GM23248 (cell line): ENCODE measurements at regions not wholly inside any gene's neighbourhood (a gene's known extent, or its start where the extent isn't known, plus 50 kb on each side); places are given as distances from the start of the nearest gene placed in this dataset.
"Not testable (repeated sequence)": the region's sequence is repeated elsewhere in the genome, so short reads cannot be mapped to it uniquely, and the experiment has no call there.

Source experiments
- EZH2 ChIP-seq: fragments of 200-600 bp; sonication (generic); IDR thresholded peaks from 2 replicates; pipeline ENCODE4 v1.6.1; 2018; ENCODE audit warnings: antibody characterized with exemption, mild to moderate bottlenecking; ENCODE audit not compliant: insufficient read depth, poor library complexity, severe bottlenecking
- EZH2phosphoT487 ChIP-seq: fragments of 200-600 bp; sonication (generic); IDR thresholded peaks from 2 replicates; pipeline ENCODE4 v1.6.1; 2018; ENCODE audit warnings: antibody characterized with exemption, moderate library complexity, mild to moderate bottlenecking, low read depth; ENCODE audit not compliant: insufficient read depth

DNA sequence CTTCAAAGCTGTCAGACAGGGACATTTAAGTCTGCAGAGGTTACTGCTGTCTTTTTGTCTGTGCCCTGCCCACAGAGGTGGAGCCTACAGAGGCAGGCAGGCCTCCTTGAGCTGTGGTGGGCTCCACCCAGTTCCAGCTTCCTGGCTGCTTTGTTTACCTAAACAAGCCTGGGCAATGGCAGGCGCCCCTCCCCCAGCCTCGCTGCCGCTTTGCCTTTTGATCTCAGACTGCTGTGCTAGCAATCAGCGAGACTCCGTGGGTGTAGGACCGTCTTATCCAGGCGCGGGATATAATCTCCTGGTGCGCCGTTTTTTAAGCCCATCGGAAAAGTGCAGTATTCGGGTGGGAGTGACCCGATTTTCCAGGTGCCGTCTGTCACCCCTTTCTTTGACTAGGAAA is 773.5 kb downstream of the KCNJ3 start:
- not testable (repeated sequence) for TF ChIP-seq EZH2phosphoT487, EZH2
